Thymus (tissue), 11 donors: ENCODE measurements at regions not wholly inside any gene's neighbourhood (a gene's known extent, or its start where the extent isn't known, plus 50 kb on each side); places are given as distances from the start of the nearest gene placed in this dataset.

ENCODE experiments used
- DNase-seq, 9 donors: peaks; one replicate each; pipeline ENCODE4 v3.0.0-alpha.2; 2013; ENCODE audit warnings: low spot score in 9 of 9, low read depth in 6 of 9, missing footprints in 1 of 9
- H3K27ac ChIP-seq, 2 donors: one replicate each; pipeline ENCODE4 v1.5.1; 2013; ENCODE audit warnings: control low read depth in 1 of 2, low read depth in 1 of 2, low read length in 1 of 2, mild to moderate bottlenecking in 1 of 2, moderate library complexity in 1 of 2
- H3K27me3 ChIP-seq, 2 donors: one replicate each; pipeline ENCODE4 v1.5.1; 2013; ENCODE audit warnings: low read length in 1 of 2; ENCODE audit not compliant: control insufficient read depth in 2 of 2, insufficient read depth in 1 of 2
- H3K36me3 ChIP-seq, 2 donors: one replicate each; pipeline ENCODE4 v1.5.1; 2013; ENCODE audit warnings: low read length in 1 of 2, mild to moderate bottlenecking in 1 of 2, moderate library complexity in 1 of 2; ENCODE audit not compliant: control insufficient read depth in 2 of 2, insufficient read depth in 2 of 2
- H3K4me1 ChIP-seq, 2 donors: one replicate each; pipeline ENCODE4 v1.5.1; 2013; ENCODE audit warnings: low read length in 2 of 2; ENCODE audit not compliant: control insufficient read depth in 2 of 2, insufficient read depth in 2 of 2
- H3K4me3 ChIP-seq, 2 donors: one replicate each; pipeline ENCODE4 v1.5.1; 2013; ENCODE audit warnings: low read length in 2 of 2, control low read depth in 1 of 2, mild to moderate bottlenecking in 1 of 2
- H3K9me3 ChIP-seq, 2 donors: one replicate each; pipeline ENCODE4 v1.5.1; 2013; ENCODE audit warnings: low read length in 1 of 2, mild to moderate bottlenecking in 1 of 2; ENCODE audit not compliant: control insufficient read depth in 2 of 2, insufficient read depth in 1 of 2
- WGBS: extraction: QIAGEN DNeasy Blood & Tissue Kit; methylation state at CpG from one replicate; pipeline ENCODE4 v1.1.7; 2013; 5-methylcytosine and 5-hydroxymethylcytosine counted together
- donor health status: healthy.

DNA sequence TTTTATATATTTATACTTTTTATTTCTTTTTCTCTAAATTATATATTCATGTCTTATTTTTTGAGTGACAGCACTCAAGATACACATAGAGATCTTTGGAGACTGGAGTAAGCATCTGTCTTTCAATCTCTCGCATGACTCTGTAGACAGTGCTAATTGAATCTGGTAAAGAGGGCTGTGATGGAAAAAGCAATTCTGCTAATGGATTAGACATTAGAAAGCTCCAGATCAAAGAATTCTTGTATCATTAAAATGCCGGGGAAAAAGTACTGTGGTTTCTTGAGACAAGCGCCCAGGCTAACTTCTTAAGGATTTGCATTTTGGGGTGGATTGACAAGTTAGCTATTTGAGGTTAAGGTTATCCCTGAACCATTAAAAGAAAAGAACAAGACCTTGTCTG is 383.1 kb upstream of the TNP1 start:
- no peak overlapping the region for H3K4me3 ChIP-seq
- no peaks in the 10 kb centered on the region for H3K9me3 ChIP-seq
- no peak for DNase-seq
- peaks cover 0 to 7% of the 10 kb centered on the region in 2 donors for H3K4me1 ChIP-seq
- WGBS: 99% methylated on average over 3 of the region's 3 CpGs
- H3K27ac ChIP-seq: no peak overlapping the region
- no peaks in the 10 kb centered on the region for H3K27me3 ChIP-seq
- H3K36me3 ChIP-seq: no peaks in the 10 kb centered on the region

DNA sequence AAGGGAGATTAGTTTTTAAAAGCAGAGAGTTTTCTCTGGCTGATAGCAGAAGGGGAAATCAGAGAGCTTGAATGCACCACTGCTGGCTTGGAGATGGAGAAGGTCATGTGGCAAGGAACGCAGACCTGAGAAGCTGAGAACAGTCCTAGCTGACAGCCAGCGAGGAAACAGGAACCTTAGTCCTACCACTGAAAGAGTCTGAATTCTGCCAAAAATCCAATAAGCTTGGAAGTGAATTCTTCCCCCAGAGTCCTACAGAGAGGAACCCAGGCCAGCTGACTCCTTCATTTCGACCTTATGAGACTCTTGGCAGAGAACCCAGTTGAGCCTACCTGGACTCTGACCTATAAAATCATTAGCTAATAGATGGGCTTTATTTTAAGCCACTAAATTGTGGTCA is 371.9 kb upstream of the TNP1 start:
- DNase-seq: no peak
- H3K9me3 ChIP-seq: no peaks in the 10 kb centered on the region
- no peak overlapping the region for H3K4me3 ChIP-seq
- no peaks in the 10 kb centered on the region for H3K27me3 ChIP-seq
- WGBS: 66% methylated on average over 3 of the region's 3 CpGs
- H3K27ac ChIP-seq: no peak overlapping the region
- no peaks in the 10 kb centered on the region for H3K4me1 ChIP-seq
- H3K36me3 ChIP-seq: no peaks in the 10 kb centered on the region

DNA sequence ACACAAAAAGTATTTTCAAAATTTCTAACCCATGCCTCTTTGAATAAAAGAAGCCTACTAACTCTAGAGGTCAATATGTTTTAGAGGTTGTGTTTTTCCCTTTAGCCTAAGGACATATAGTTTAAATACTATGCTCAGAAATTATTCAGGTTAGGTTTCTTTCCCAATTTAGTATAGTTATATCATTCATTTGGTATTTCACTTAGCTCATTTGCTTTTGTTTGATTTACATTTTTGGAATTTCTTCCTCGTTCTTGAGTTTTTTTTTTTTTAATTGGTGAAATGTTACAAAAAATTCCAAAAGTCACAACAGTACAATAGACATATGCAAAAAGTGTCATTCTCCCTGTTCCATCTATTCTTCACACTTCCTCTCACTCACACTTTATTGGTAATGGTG is 371.3 kb upstream of the TNP1 start:
- Histone ChIP-seq H3K4me1 (no peaks in the 10 kb centered on the region), H3K36me3 (no peaks in the 10 kb centered on the region), H3K27me3 (no peaks in the 10 kb centered on the region), H3K9me3 (no peaks in the 10 kb centered on the region), H3K4me3 (no peak overlapping the region), H3K27ac (no peak overlapping the region)
- no peak for DNase-seq
- 96% methylated on average over 1 of the region's 1 CpG for WGBS

DNA sequence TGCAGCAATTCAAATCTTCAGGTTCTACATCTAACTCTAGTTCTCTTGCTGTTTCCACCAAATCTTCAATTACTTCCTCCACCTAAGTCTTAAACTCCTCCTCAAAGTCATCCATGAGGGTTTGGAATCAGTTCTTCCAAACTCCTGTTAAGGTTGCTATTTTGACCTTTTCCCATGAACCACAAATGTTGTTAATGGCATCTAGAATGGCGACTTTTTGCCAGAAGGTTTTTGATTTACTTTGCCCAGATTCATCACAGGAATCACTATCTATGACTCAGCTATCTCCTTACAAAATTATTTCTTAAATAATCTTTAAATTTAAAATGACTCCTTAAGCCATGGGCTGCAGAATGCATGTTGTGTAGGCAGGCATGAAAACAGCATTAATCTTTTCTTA is 368.9 kb upstream of the TNP1 start:
- Histone ChIP-seq H3K4me1 (peaks cover 0 to 3% of the 10 kb centered on the region in 2 donors), H3K36me3 (no peaks in the 10 kb centered on the region), H3K4me3 (no peak overlapping the region), H3K27me3 (no peaks in the 10 kb centered on the region), H3K27ac (no peak overlapping the region), H3K9me3 (no peaks in the 10 kb centered on the region)
- DNase-seq: no peak
- 92% methylated on average over 1 of the region's 1 CpG for WGBS

DNA sequence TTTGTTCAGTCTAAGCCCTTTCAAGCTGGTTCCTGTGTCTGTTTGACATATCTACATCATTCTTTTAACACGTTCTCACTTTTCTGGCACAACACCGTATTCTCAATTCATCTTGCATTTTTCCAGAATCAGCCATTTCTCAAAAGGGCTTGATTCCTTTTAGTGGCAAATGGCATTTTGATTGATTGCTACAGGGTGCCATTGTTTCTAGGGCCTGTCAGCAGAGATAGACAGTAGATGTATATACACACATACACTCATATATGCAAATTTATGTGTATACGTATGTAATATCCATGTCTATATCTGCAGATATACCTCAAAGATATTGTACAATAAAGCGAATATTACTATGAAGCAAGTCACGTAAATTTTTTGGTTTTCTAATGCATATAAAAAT is 367.9 kb upstream of the TNP1 start:
- DNase-seq: no peak
- no peak overlapping the region for H3K4me3 ChIP-seq
- WGBS: 99% methylated on average over 5 of the region's 5 CpGs
- H3K4me1 ChIP-seq: peaks cover 0 to 6% of the 10 kb centered on the region in 2 donors
- H3K36me3 ChIP-seq: no peaks in the 10 kb centered on the region
- H3K9me3 ChIP-seq: no peaks in the 10 kb centered on the region
- no peaks in the 10 kb centered on the region for H3K27me3 ChIP-seq
- no peak overlapping the region for H3K27ac ChIP-seq

DNA sequence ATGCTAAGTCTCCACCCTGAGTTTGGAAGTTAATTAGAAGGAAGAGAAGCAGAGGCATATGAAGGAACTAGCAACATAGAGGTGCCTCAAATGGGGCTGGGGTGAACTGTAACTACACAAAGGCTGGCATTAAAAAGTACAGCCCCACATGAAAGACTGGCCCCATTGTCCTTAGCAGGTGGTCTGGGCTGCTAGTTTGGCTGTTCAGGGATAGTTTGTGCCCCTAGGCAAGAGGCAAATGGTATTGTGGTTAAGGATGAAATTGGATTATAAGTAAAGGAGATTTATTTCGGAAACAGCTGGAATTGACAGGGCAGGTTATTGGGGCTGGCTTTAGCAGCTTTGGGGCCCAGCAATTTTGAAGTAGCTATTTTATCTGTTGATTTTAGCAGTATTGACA is 365.7 kb upstream of the TNP1 start:
- Histone ChIP-seq H3K27ac (no peak overlapping the region), H3K27me3 (no peaks in the 10 kb centered on the region), H3K9me3 (no peaks in the 10 kb centered on the region), H3K4me3 (no peak overlapping the region), H3K4me1 (peaks cover 0 to 9% of the 10 kb centered on the region in 2 donors), H3K36me3 (no peaks in the 10 kb centered on the region)
- 96% methylated on average over 1 of the region's 1 CpG for WGBS
- no peak for DNase-seq

DNA sequence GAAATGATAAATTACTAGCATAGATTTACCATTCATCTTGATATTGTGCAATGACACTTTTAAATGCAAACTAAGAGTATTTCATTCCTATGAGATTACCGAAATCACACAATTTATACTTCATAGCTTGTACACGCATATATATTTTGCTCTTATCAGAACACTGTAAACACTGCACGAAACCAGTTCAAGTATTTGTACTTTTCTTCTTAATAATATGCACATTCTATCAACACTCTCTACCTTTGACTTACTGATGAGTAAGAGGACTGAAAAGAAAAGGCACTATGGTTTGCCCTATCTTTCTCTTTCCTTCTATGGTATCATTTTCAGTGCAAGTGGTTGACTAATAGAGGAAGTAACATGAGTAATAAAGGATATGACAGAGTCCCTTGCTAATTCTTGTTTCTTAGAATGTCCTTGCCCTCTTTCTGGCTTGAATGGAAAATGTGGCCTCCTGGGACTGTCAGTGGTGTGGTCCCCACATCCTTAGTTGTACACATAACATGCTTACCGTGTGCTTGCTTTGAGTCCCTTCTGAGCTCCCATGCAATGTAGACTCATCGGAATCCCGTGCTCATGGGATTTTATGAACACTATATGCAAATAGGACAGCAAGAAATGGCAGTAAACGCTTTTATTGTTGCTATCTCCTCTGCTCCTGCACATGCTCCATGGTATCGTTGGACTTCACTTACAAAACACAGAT is 363.5 kb upstream of the TNP1 start:
- 79% methylated on average over 8 of the region's 8 CpGs for WGBS
- H3K27me3 ChIP-seq: no peaks in the 10 kb centered on the region
- H3K27ac ChIP-seq: no peak overlapping the region
- H3K36me3 ChIP-seq: no peaks in the 10 kb centered on the region
- H3K4me3 ChIP-seq: no peak overlapping the region
- peak in 1 of 9 donors; percentile 27 for DNase-seq
- H3K9me3 ChIP-seq: no peaks in the 10 kb centered on the region
- H3K4me1 ChIP-seq: peaks cover 0 to 9% of the 10 kb centered on the region in 2 donors

DNA sequence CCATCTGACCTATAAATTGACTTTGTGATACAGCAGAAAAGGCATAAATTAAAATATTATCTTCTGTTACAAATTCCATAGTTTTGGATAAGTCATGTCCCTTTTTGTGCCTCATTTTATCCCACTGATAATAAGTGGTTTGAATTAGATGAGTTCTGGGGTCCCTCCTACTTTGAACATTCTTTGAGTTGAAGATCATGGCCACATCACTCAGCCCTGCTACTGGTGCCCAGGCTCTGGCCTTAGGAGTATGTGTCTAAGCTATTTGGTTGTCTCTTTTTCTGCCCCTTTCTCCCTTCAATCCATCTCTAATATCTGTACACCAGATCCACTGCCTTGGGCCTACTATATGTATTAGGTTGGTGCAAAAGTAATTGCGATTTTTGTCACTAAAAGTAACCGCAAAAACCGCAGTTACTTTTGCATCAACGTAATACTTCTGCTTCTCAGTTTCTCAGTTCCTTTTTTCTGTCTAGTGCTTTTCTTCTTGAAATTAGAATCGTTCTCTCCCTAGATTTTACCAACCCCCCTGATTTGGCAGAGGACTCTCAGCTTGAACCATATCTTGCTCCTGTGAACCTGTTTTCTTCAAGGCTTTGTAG is 362.5 kb upstream of the TNP1 start:
- Histone ChIP-seq H3K27ac (no peak overlapping the region), H3K36me3 (no peaks in the 10 kb centered on the region)
- peak in 4 of 9 donors; percentile 8 to 55 (median 17) for DNase-seq

DNA sequence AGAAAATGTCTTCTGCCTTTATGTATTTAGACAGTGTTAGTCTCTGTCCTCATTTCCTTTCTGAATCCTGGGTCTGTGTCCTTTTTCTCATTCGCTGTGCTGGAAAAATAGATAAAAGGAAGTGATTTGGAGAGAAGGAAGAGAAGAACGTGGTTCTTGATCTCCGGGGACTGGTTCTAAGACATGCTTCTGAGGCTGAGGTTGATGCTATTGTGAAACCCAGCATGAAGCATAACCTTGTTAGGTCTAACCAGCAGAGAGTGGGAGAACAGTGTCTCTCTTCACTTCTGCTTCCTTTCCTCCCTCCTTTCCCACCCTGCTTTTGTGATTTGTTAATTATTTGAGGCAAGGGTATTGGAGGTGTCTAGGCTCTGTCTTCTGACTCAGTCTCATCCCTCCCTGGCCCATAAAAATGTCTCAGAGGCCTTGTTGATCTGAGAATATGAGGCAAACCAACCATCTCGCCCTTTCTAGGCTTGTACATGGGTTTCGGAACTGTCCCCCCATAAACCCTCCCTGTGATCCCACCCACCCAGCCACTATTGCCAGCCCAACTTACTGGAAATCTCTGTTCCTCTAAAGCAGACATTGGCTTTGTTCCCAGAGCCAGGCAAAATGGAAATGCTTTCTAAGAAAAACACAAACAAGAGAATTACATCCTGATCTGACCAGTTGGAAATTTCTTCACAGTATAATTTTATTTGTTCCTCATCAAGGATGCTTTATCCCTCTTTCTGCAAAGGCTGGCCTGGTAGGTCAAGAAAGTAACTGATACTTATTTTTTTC is 360.6 kb upstream of the TNP1 start:
- Histone ChIP-seq H3K9me3 (no peaks in the 10 kb centered on the region), H3K4me3 (no peak overlapping the region), H3K27ac (no peak overlapping the region), H3K4me1 (peaks cover 0 to 9% of the 10 kb centered on the region in 2 donors), H3K36me3 (no peaks in the 10 kb centered on the region), H3K27me3 (no peaks in the 10 kb centered on the region)
- 89% methylated on average over 5 of the region's 5 CpGs for WGBS
- no peak for DNase-seq

More for the DNA sequence above, 362.5 kb upstream of the TNP1 start:
- Histone ChIP-seq H3K27me3 (no peaks in the 10 kb centered on the region), H3K9me3 (no peaks in the 10 kb centered on the region), H3K4me3 (no peak overlapping the region), H3K4me1 (peaks cover 0 to 9% of the 10 kb centered on the region in 2 donors)
- WGBS: 4% methylated on average over 5 of the region's 5 CpGs
